ENCODE measurements at regions not wholly inside any gene's neighbourhood (a gene's known extent, or its start where the extent isn't known, plus 50 kb on each side); places are given as distances from the start of the nearest gene placed in this dataset.

DNA sequence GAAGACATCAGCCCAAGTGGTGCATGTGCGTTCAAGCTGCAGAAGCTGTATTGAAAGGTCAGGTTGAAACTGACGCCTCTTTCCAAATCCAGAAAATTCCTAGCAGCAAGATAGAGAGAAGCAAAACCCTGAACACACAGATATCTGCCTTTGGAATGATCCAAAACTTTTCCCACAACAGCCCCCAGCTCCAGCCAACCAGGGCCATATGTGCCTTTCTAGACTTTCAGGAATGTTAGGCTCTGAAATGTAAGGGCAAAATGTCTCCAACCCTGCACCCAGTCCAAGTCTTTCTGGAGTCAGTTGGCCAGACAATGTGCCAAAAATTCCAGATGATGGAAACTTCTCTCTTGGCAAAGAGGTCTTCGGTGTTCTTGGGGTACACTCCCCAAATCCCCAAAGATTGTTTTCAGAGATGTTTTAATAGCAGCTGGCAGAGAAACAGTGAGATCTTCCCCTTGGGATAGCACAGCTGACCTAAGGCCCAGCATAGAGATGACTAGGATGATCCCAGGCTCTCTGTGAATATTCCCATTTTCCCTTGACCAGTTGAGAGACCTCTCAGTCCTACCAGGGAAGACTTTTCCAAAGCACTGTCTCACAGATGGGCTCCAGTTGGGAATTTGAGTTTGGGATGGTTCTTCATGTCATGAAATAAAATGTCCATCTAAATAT, 440.4 kb upstream of the CD180 start:
- Histone ChIP-seq H3K79me1 (ENCODE audit: insufficient read depth, low read depth, low read length, poor library complexity, severe bottlenecking) (no peaks in the 10 kb centered on the region), H3K27ac (ENCODE audit: insufficient read length, low read depth, low read length) (no peak overlapping the region), H2AK5ac (ENCODE audit: insufficient read length, low read length) (no peak overlapping the region), H4K20me1 (ENCODE audit: control insufficient read depth, insufficient read depth, insufficient read length) (no peaks in the 10 kb centered on the region), H3K4me1 (ENCODE audit: insufficient read depth, low read length) (no peaks in the 10 kb centered on the region), H2BK12ac (ENCODE audit: insufficient read length, low read depth, low read length) (no peak overlapping the region), H4K5ac (ENCODE audit: insufficient read length, low read depth, low read length) (no peak overlapping the region), H2BK5ac (ENCODE audit: insufficient read length, low read length) (no peak overlapping the region), H3K4ac (ENCODE audit: low read depth, low read length) (no peak overlapping the region), H3K4me2 (ENCODE audit: insufficient read depth, insufficient read length, low read length) (no peak overlapping the region), H3K9ac (ENCODE audit: extremely low read depth, insufficient read length, low read length) (no peak overlapping the region), H2AFZ (ENCODE audit: low read length) (no peak overlapping the region), H3K27me3 (ENCODE audit: insufficient read depth, low read length) (no peaks in the 10 kb centered on the region), H2BK20ac (ENCODE audit: low read depth, low read length, poor library complexity, severe bottlenecking) (no peak overlapping the region), H3K9me3 (ENCODE audit: control insufficient read depth, low read depth, low read length) (no peaks in the 10 kb centered on the region), H3K14ac (ENCODE audit: insufficient read depth, low read length) (no peak overlapping the region), H3T11ph (ENCODE audit: low read length) (no peak overlapping the region), H3K79me2 (ENCODE audit: insufficient read depth, low read length) (no peaks in the 10 kb centered on the region), H4K8ac (replicated peaks; ENCODE audit: insufficient read length, low read depth, low read length) (no peak overlapping the region), H3K23me2 (ENCODE audit: insufficient read length, low read depth, low read length, poor library complexity, severe bottlenecking) (no peaks in the 10 kb centered on the region), H4K91ac (ENCODE audit: insufficient read length, low read depth, low read length) (no peak overlapping the region), H2BK120ac (ENCODE audit: low read depth, low read length, poor library complexity, severe bottlenecking) (no peak overlapping the region), H3K18ac (ENCODE audit: insufficient read length, low read depth, low read length) (no peak overlapping the region), H3K56ac (ENCODE audit: insufficient read length, low read depth, low read length) (no peak overlapping the region), H2BK15ac (ENCODE audit: low read depth, low read length) (no peak overlapping the region), H3K23ac (ENCODE audit: insufficient read length, low read depth, low read length) (no peak overlapping the region)
- TF ChIP-seq, protein P1, sequence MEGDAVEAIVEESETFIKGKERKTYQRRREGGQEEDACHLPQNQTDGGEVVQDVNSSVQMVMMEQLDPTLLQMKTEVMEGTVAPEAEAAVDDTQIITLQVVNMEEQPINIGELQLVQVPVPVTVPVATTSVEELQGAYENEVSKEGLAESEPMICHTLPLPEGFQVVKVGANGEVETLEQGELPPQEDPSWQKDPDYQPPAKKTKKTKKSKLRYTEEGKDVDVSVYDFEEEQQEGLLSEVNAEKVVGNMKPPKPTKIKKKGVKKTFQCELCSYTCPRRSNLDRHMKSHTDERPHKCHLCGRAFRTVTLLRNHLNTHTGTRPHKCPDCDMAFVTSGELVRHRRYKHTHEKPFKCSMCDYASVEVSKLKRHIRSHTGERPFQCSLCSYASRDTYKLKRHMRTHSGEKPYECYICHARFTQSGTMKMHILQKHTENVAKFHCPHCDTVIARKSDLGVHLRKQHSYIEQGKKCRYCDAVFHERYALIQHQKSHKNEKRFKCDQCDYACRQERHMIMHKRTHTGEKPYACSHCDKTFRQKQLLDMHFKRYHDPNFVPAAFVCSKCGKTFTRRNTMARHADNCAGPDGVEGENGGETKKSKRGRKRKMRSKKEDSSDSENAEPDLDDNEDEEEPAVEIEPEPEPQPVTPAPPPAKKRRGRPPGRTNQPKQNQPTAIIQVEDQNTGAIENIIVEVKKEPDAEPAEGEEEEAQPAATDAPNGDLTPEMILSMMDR (conservative IDR thresholded peaks at IDR 0.05), result no peak
- Mint-ChIP-seq H3K4me1 (peaks cover 5% of the 10 kb centered on the region in 2 experiments), H3K9me3 (peaks cover 12 to 13% of the 10 kb centered on the region in 2 experiments), H3K27me3 (ENCODE audit: low read depth) (no peaks in the 10 kb centered on the region), H3K27ac (no peak overlapping the region), H3K36me3 (ENCODE audit: insufficient read depth in 1 of 3, low read depth in 3 of 3) (peaks cover 9 to 17% (median 10%) of the 10 kb centered on the region in 3 experiments; a peak in 6 of 7 replicates), H3K4me3 (no peak overlapping the region)
- no CpG with 5 or more reads among the region's 3 CpGs for WGBS (ENCODE audit: extremely low coverage, insufficient read length, low lambda C conversion rate)
- no peak for DNase-seq
